Fibroblast of lung (primary cell): ENCODE measurements at regions not wholly inside any gene's neighbourhood (a gene's known extent, or its start where the extent isn't known, plus 50 kb on each side); places are given as distances from the start of the nearest gene placed in this dataset.

Source experiments
- DNase-seq, 2 donors: peaks; one replicate each; pipeline versions ENCODE4 v3.0.0 to v3.0.0-alpha.2; 2010; ENCODE audit warnings: low read depth in 2 of 2
- H2AFZ ChIP-seq: 2 replicates; pipeline ENCODE4 v1.5.1; 2012; ENCODE audit warnings: low read length, control low read depth, inconsistent platforms
- H3K27ac ChIP-seq: 2 replicates; pipeline ENCODE4 v1.5.1; 2011; ENCODE audit warnings: low read length, control low read depth; ENCODE audit not compliant: insufficient read depth
- H3K27me3 ChIP-seq: 2 replicates; pipeline ENCODE4 v1.5.1; 2011; ENCODE audit warnings: mild to moderate bottlenecking, low read length; ENCODE audit not compliant: control insufficient read depth, insufficient read depth
- H3K36me3 ChIP-seq: 2 replicates; pipeline ENCODE4 v1.5.1; 2011; ENCODE audit warnings: low read length; ENCODE audit not compliant: control insufficient read depth, insufficient read depth
- H3K4me1 ChIP-seq: 2 replicates; pipeline ENCODE4 v1.5.1; 2011; ENCODE audit warnings: low read length; ENCODE audit not compliant: control insufficient read depth, insufficient read depth; ENCODE audit errors: extremely low read depth
- H3K4me2 ChIP-seq: 2 replicates; pipeline ENCODE4 v1.5.1; 2011; ENCODE audit warnings: low read length, control low read depth; ENCODE audit not compliant: insufficient read depth; ENCODE audit errors: extremely low read depth
- H3K4me3 ChIP-seq, 4 experiments: fragments of 200-600 bp in 1 of 4; sonication (generic) in 1 of 4; replicated peaks in 1 of 4; 2 replicates each; pipeline ENCODE4 v1.5.1; 2011 to 2016; ENCODE audit warnings: low read length in 4 of 4, low read depth in 3 of 4, mild to moderate bottlenecking in 3 of 4, control low read depth in 2 of 4, inconsistent platforms in 1 of 4, mixed read lengths in 1 of 4; ENCODE audit not compliant: insufficient read depth in 1 of 4; ENCODE audit errors: control extremely low read depth in 1 of 4
- H3K79me2 ChIP-seq: 2 replicates; pipeline ENCODE4 v1.5.1; 2012; ENCODE audit warnings: mild to moderate bottlenecking, low read length, inconsistent platforms; ENCODE audit not compliant: control insufficient read depth, insufficient read depth
- H3K9ac ChIP-seq: 2 replicates; pipeline ENCODE4 v1.5.1; 2011; ENCODE audit warnings: mild to moderate bottlenecking, low read length, control low read depth; ENCODE audit not compliant: insufficient read depth
- H3K9me3 ChIP-seq: 2 replicates; pipeline ENCODE4 v1.5.1; 2012; ENCODE audit warnings: low read depth, low read length; ENCODE audit not compliant: control insufficient read depth, insufficient read depth
- H4K20me1 ChIP-seq: 2 replicates; pipeline ENCODE4 v1.5.1; 2011; ENCODE audit warnings: low read length; ENCODE audit not compliant: control insufficient read depth, insufficient read depth; ENCODE audit errors: extremely low read depth
- CTCF ChIP-seq, 2 donors: IDR thresholded peaks in 1 of 2; conservative IDR thresholded peaks in 1 of 2; 1 replicate in 1 of 2; 2 replicates in 1 of 2; pipeline ENCODE4 v1.5.1; 2011 to 2012; ENCODE audit warnings: low read length in 2 of 2, control low read depth in 1 of 2, inconsistent platforms in 1 of 2, low read depth in 1 of 2, mild to moderate bottlenecking in 1 of 2
- EZH2 ChIP-seq: IDR thresholded peaks from 2 replicates; pipeline ENCODE4 v1.5.1; 2012; ENCODE audit warnings: low read length, control low read depth, mild to moderate bottlenecking; ENCODE audit errors: missing control alignments

GRCh38 chr2:59936048-59936447 is 617.4 kb downstream of the BCL11A start:
- no peak overlapping the region for H3K9ac ChIP-seq
- H3K79me2 ChIP-seq, result no peaks in the 10 kb centered on the region
- H3K27me3 ChIP-seq, result no peaks in the 10 kb centered on the region
- no peaks in the 10 kb centered on the region for H3K36me3 ChIP-seq
- H3K4me2 ChIP-seq, result no peak overlapping the region
- no peaks in the 10 kb centered on the region for H4K20me1 ChIP-seq
- no peak overlapping the region for H2AFZ ChIP-seq
- H3K9me3 ChIP-seq, result no peaks in the 10 kb centered on the region
- no peak overlapping the region for H3K27ac ChIP-seq
- no peaks in the 10 kb centered on the region for H3K4me1 ChIP-seq
- no peak for DNase-seq
- no peak for TF ChIP-seq EZH2
- no peak for TF ChIP-seq CTCF (conservative IDR thresholded peaks at IDR 0.05 in 1 of 2, IDR thresholded peaks at IDR 0.05 in 1 of 2; ENCODE audit: low read depth in 1 of 2, low read length in 2 of 2)
- H3K4me3 ChIP-seq, result no peak overlapping the region

GRCh38 chr2:59935005-59935404 is 618.4 kb downstream of the BCL11A start:
- no peaks in the 10 kb centered on the region for H3K79me2 ChIP-seq
- H3K4me3 ChIP-seq, result no peak overlapping the region
- TF ChIP-seq CTCF (conservative IDR thresholded peaks at IDR 0.05 in 1 of 2, IDR thresholded peaks at IDR 0.05 in 1 of 2; ENCODE audit: low read depth in 1 of 2, low read length in 2 of 2), result no peak
- no peak for TF ChIP-seq EZH2
- H3K9ac ChIP-seq, result no peak overlapping the region
- no peak overlapping the region for H2AFZ ChIP-seq
- H3K27ac ChIP-seq, result no peak overlapping the region
- H3K27me3 ChIP-seq, result no peaks in the 10 kb centered on the region
- H3K4me1 ChIP-seq, result no peaks in the 10 kb centered on the region
- no peaks in the 10 kb centered on the region for H3K9me3 ChIP-seq
- H3K36me3 ChIP-seq, result no peaks in the 10 kb centered on the region
- DNase-seq, result no peak
- H4K20me1 ChIP-seq, result no peaks in the 10 kb centered on the region
- no peak overlapping the region for H3K4me2 ChIP-seq

- H3K9me3 ChIP-seq, result no peaks in the 10 kb centered on the region
- H3K79me2 ChIP-seq, result no peaks in the 10 kb centered on the region
- no peak overlapping the region for H3K4me3 ChIP-seq
- no peaks in the 10 kb centered on the region for H3K36me3 ChIP-seq
- no peaks in the 10 kb centered on the region for H3K4me1 ChIP-seq
- H4K20me1 ChIP-seq, result no peaks in the 10 kb centered on the region
- H3K9ac ChIP-seq, result no peak overlapping the region
- H3K27me3 ChIP-seq, result no peaks in the 10 kb centered on the region
- TF ChIP-seq EZH2 (no peak), CTCF (conservative IDR thresholded peaks at IDR 0.05 in 1 of 2, IDR thresholded peaks at IDR 0.05 in 1 of 2; ENCODE audit: low read depth in 1 of 2, low read length in 2 of 2) (no peak)
- H3K27ac ChIP-seq, result no peak overlapping the region
- no peak overlapping the region for H2AFZ ChIP-seq
- DNase-seq, result no peak
- no peak overlapping the region for H3K4me2 ChIP-seq
Observed at GRCh38 chr2:59933948-59934347, 619.5 kb downstream of the BCL11A start.
